PFSK-1 (cell line): ENCODE measurements at regions not wholly inside any gene's neighbourhood (a gene's known extent, or its start where the extent isn't known, plus 50 kb on each side); places are given as distances from the start of the nearest gene placed in this dataset.

Experiments
- POLR2AphosphoS5 ChIP-seq: IDR thresholded peaks from 2 replicates; pipeline ENCODE4 v1.6.1; 2012; ENCODE audit warnings: low read depth, mild to moderate bottlenecking, control low read depth, low read length, moderate library complexity
- REST ChIP-seq, 2 experiments: IDR thresholded peaks; 2 replicates each; pipeline versions ENCODE4 v1.6.1 to v1.8.0; 2011 to 2012; ENCODE audit warnings: low read depth in 2 of 2, low read length in 2 of 2, control low read depth in 1 of 2, inconsistent platforms in 1 of 2, mild to moderate bottlenecking in 1 of 2, moderate library complexity in 1 of 2; ENCODE audit not compliant: insufficient read depth in 1 of 2
- SIN3A ChIP-seq: IDR thresholded peaks from 2 replicates; pipeline ENCODE4 v1.6.1; 2012; ENCODE audit warnings: mild to moderate bottlenecking, low read length, moderate library complexity, borderline replicate concordance; ENCODE audit not compliant: insufficient read depth
- TAF1 ChIP-seq: IDR thresholded peaks from 2 replicates; pipeline ENCODE4 v1.6.1; 2012; ENCODE audit warnings: low read length, control low read depth, borderline replicate concordance; ENCODE audit not compliant: insufficient read depth

GRCh38 chr9:90502134-90502533 is 140.5 kb downstream of the DIRAS2 start:
- TF ChIP-seq SIN3A (no peak), POLR2AphosphoS5 (no peak), REST (IDR thresholded peaks at IDR 0.05; ENCODE audit: insufficient read depth in 1 of 2, low read depth in 2 of 2, low read length in 2 of 2) (no peak), TAF1 (no peak)
